ENCODE measurements at regions not wholly inside any gene's neighbourhood (a gene's known extent, or its start where the extent isn't known, plus 50 kb on each side); places are given as distances from the start of the nearest gene placed in this dataset.

GRCh38 chr1:17979815-17980214 is 127.8 kb upstream of the IGSF21 start:
- ChIA-PET CTCF (no interaction called here), POLR2A (no interaction called here)
- ATAC-seq (ENCODE audit: low read depth) (no peak), DNase-seq (no peak)
- Histone ChIP-seq H4K20me1 (ENCODE audit: control insufficient read depth, insufficient read depth, low read length, poor library complexity, severe bottlenecking) (no peaks in the 10 kb centered on the region), H2AFZ (ENCODE audit: insufficient read depth, low read depth, low read length, poor library complexity, severe bottlenecking) (no peak overlapping the region), H3K4me3 (ENCODE audit: control extremely low read depth in 1 of 5, extremely low read depth in 1 of 5, insufficient read depth in 1 of 5, low read depth in 2 of 5, low read length in 4 of 5) (no peak overlapping the region), H3K27ac (ENCODE audit: low read length in 2 of 2) (no peak overlapping the region), H3K4me2 (replicated peaks; ENCODE audit: low read depth, low read length, poor library complexity, severe bottlenecking) (no peak overlapping the region), H3K36me3 (replicated peaks in 1 of 2; ENCODE audit: control extremely low read depth in 1 of 2, control insufficient read depth in 1 of 2, extremely low read depth in 1 of 2, insufficient read depth in 2 of 2, low read length in 1 of 2) (no peaks in the 10 kb centered on the region), H3K9me3 (ENCODE audit: control extremely low read depth in 1 of 3, control insufficient read depth in 2 of 3, insufficient read depth in 1 of 3, low read length in 2 of 3) (peaks cover 0 to 3% (median 0%) of the 10 kb centered on the region in 3 donors), H3K9ac (ENCODE audit: low read length) (no peak overlapping the region), H3K4me1 (ENCODE audit: control insufficient read depth in 2 of 2, insufficient read depth in 2 of 2, low read length in 2 of 2) (no peaks in the 10 kb centered on the region), H3K27me3 (replicated peaks in 1 of 4; ENCODE audit: control extremely low read depth in 1 of 4, control insufficient read depth in 3 of 4, insufficient read depth in 4 of 4, low read length in 3 of 4) (peaks cover 0 to 18% (median 0%) of the 10 kb centered on the region in 4 experiments), H3K79me2 (ENCODE audit: control insufficient read depth, insufficient read depth, low read length) (no peaks in the 10 kb centered on the region)
- WGBS (ENCODE audit: insufficient coverage), result 63% methylated on average over 1 of the region's 6 CpGs
- H3K4me3 Mint-ChIP-seq, result no peak overlapping the region
- peaks cover 30% of the 10 kb centered on the region for H3K27me3 Mint-ChIP-seq
- no peaks in the 10 kb centered on the region for H3K4me1 Mint-ChIP-seq
- H3K27ac Mint-ChIP-seq, result no peak overlapping the region
- no peaks in the 10 kb centered on the region for H3K9me3 Mint-ChIP-seq (ENCODE audit: insufficient read depth)
- intact Hi-C loops (cut with micrococcal nuclease), result no loop called here
- no peak for TF ChIP-seq CTCF (IDR thresholded peaks at IDR 0.05)
- TF ChIP-seq EZH2 (IDR thresholded peaks at IDR 0.05; ENCODE audit: borderline replicate concordance, insufficient read depth, low read depth, low read length, poor library complexity, severe bottlenecking), result no peak

GRCh38 chr1:17982197-17982596 is 125.4 kb upstream of the IGSF21 start:
- ChIA-PET POLR2A (no interaction called here), CTCF (no interaction called here)
- WGBS (ENCODE audit: insufficient coverage), result no CpG with 5 or more reads among the region's 6 CpGs
- intact Hi-C loops (cut with micrococcal nuclease), result no loop called here
- no peak overlapping the region for H3K4me3 ChIP-seq (ENCODE audit: control extremely low read depth in 1 of 5, extremely low read depth in 1 of 5, insufficient read depth in 1 of 5, low read depth in 2 of 5, low read length in 4 of 5)
- Mint-ChIP-seq H3K9me3 (ENCODE audit: insufficient read depth) (no peaks in the 10 kb centered on the region), H3K27ac (no peak overlapping the region), H3K27me3 (peaks cover 21% of the 10 kb centered on the region), H3K4me1 (no peaks in the 10 kb centered on the region), H3K4me3 (no peak overlapping the region)
- no peak overlapping the region for H3K4me2 ChIP-seq (replicated peaks; ENCODE audit: low read depth, low read length, poor library complexity, severe bottlenecking)
- H3K9me3 ChIP-seq (ENCODE audit: control extremely low read depth in 1 of 3, control insufficient read depth in 2 of 3, insufficient read depth in 1 of 3, low read length in 2 of 3), result peaks cover 0 to 19% (median 0%) of the 10 kb centered on the region in 3 donors
- no peak overlapping the region for H3K27ac ChIP-seq (ENCODE audit: low read length in 2 of 2)
- ATAC-seq (ENCODE audit: low read depth), result no peak
- no peak for DNase-seq
- H4K20me1 ChIP-seq (ENCODE audit: control insufficient read depth, insufficient read depth, low read length, poor library complexity, severe bottlenecking), result no peaks in the 10 kb centered on the region
- peaks cover 0 to 18% (median 0%) of the 10 kb centered on the region in 4 experiments for H3K27me3 ChIP-seq (replicated peaks in 1 of 4; ENCODE audit: control extremely low read depth in 1 of 4, control insufficient read depth in 3 of 4, insufficient read depth in 4 of 4, low read length in 3 of 4)
- no peak overlapping the region for H3K9ac ChIP-seq (ENCODE audit: low read length)
- H3K4me1 ChIP-seq (ENCODE audit: control insufficient read depth in 2 of 2, insufficient read depth in 2 of 2, low read length in 2 of 2), result no peaks in the 10 kb centered on the region
- TF ChIP-seq CTCF (IDR thresholded peaks at IDR 0.05) (no peak), EZH2 (IDR thresholded peaks at IDR 0.05; ENCODE audit: borderline replicate concordance, insufficient read depth, low read depth, low read length, poor library complexity, severe bottlenecking) (no peak)
- no peaks in the 10 kb centered on the region for H3K36me3 ChIP-seq (replicated peaks in 1 of 2; ENCODE audit: control extremely low read depth in 1 of 2, control insufficient read depth in 1 of 2, extremely low read depth in 1 of 2, insufficient read depth in 2 of 2, low read length in 1 of 2)
- no peak overlapping the region for H2AFZ ChIP-seq (ENCODE audit: insufficient read depth, low read depth, low read length, poor library complexity, severe bottlenecking)
- no peaks in the 10 kb centered on the region for H3K79me2 ChIP-seq (ENCODE audit: control insufficient read depth, insufficient read depth, low read length)
